ENCODE measurements at regions not wholly inside any gene's neighbourhood (a gene's known extent, or its start where the extent isn't known, plus 50 kb on each side); places are given as distances from the start of the nearest gene placed in this dataset.

DNA sequence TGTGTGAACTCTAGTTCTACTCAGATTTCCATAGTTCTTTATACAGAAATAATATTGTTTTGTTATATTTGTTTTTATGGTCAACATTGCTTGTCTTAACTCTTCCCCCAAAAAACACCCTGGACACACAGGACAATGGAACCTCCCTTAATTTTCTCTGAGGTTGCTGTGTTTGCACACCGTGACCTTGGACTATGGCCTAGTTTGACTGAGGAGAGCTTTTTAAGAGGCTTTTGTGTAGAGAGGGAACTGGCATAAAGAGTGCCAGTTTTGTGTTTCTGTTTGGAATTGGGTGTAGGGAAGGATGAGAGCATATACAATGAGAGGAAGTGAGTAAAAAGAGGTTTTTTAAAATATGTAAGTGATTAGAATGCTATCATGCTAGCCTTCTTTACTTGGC lies 101.1 kb upstream of the MEF2C start:
- Histone ChIP-seq H3K36me3 (ENCODE audit: control insufficient read depth in 2 of 4, insufficient read depth in 4 of 4, low read length in 3 of 4) (no peaks in the 10 kb centered on the region), H3K4me2 (ENCODE audit: insufficient read depth in 1 of 2, low read depth in 2 of 2, low read length in 2 of 2) (no peak overlapping the region), H3K56ac (replicated peaks; ENCODE audit: insufficient read length, low read depth, low read length) (no peak overlapping the region), H4K20me1 (replicated peaks in 1 of 2; ENCODE audit: control insufficient read depth in 1 of 2, insufficient read depth in 2 of 2, low read length in 2 of 2) (no peaks in the 10 kb centered on the region), H3K4me1 (replicated peaks in 1 of 4; ENCODE audit: control insufficient read depth in 3 of 4, insufficient read depth in 4 of 4, low read length in 3 of 4) (peaks cover 0 to 2% (median 0%) of the 10 kb centered on the region in 4 experiments; a peak in 2 of 7 replicates), H4K91ac (replicated peaks; ENCODE audit: insufficient read length, low read length) (no peak overlapping the region), H3K4ac (replicated peaks; ENCODE audit: insufficient read length, low read depth, low read length) (no peak overlapping the region), H3K79me2 (ENCODE audit: control insufficient read depth in 1 of 2, insufficient read depth in 2 of 2, low read length in 2 of 2) (no peaks in the 10 kb centered on the region), H3K27ac (ENCODE audit: low read depth, low read length) (no peak overlapping the region), H3K79me1 (ENCODE audit: low read depth, low read length) (no peaks in the 10 kb centered on the region), H2BK5ac (ENCODE audit: low read depth, low read length) (no peak overlapping the region), H3K27me3 (replicated peaks in 1 of 4; ENCODE audit: control insufficient read depth in 3 of 4, extremely low read depth in 1 of 4, insufficient read depth in 3 of 4, low read length in 3 of 4) (no peaks in the 10 kb centered on the region), H3K9ac (replicated peaks in 1 of 4; ENCODE audit: extremely low read depth in 1 of 4, low read depth in 3 of 4, low read length in 3 of 4) (no peak overlapping the region), H3K4me3 (ENCODE audit: extremely low read depth in 1 of 4, insufficient read depth in 2 of 4, low read depth in 3 of 4, low read length in 4 of 4) (no peak overlapping the region), H2BK15ac (ENCODE audit: low read length) (no peak overlapping the region), H2BK120ac (replicated peaks; ENCODE audit: low read depth, low read length) (no peak overlapping the region), H4K8ac (ENCODE audit: extremely low read depth, insufficient read depth, low read length) (no peak overlapping the region), H2AK5ac (ENCODE audit: low read depth, low read length) (no peak overlapping the region), H3K23me2 (ENCODE audit: low read depth, low read length) (no peaks in the 10 kb centered on the region), H2AFZ (ENCODE audit: low read length) (no peak overlapping the region), H3K9me3 (ENCODE audit: insufficient read depth in 2 of 2, low read depth in 1 of 2, low read length in 1 of 2) (no peaks in the 10 kb centered on the region), H2BK20ac (ENCODE audit: low read length) (no peak overlapping the region), H3K14ac (ENCODE audit: insufficient read length) (no peak overlapping the region), H3K23ac (ENCODE audit: insufficient read length) (no peak overlapping the region), H2BK12ac (ENCODE audit: low read depth, low read length) (no peak overlapping the region), H3K18ac (ENCODE audit: extremely low read depth, low read length) (no peak overlapping the region), H4K5ac (ENCODE audit: insufficient read length, low read depth, low read length) (no peak overlapping the region)
- no peak for DNase-seq (ENCODE audit: low read depth in 1 of 2, low spot score in 2 of 2)
- POLR2A ChIA-PET (ENCODE audit: partially characterized antibody), result no interaction called here
- FAIRE-seq, result no peak
- WGBS, 2 experiments (ENCODE audit: extremely low coverage in 1 of 2, insufficient coverage in 1 of 2, insufficient read length in 1 of 2, insufficient replicate concordance in 2 of 2, low coverage in 1 of 2, low lambda C conversion rate in 2 of 2, missing lambda C conversion rate in 1 of 2), result 95% methylated on average over 1 of the region's 1 CpG; no CpG with 5 or more reads in 1 of the 2 experiments
- CTCF ChIA-PET (ENCODE audit: partially characterized antibody), result no interaction called here
- TF ChIP-seq SIRT6 (IDR thresholded peaks at IDR 0.05; ENCODE audit: low read length), result no peak
